GM10266 (cell line): ENCODE measurements at regions not wholly inside any gene's neighbourhood (a gene's known extent, or its start where the extent isn't known, plus 50 kb on each side); places are given as distances from the start of the nearest gene placed in this dataset.

Experiments used
- DNase-seq: peaks from one replicate; pipeline ENCODE4 v3.0.0; 2012; ENCODE audit errors: extremely low spot score
- TF ChIP-seq, protein P1 (sequence below): IDR thresholded peaks from 2 replicates; pipeline ENCODE4 v1.5.1; 2012; ENCODE audit warnings: mild to moderate bottlenecking, low read depth; ENCODE audit not compliant: control insufficient read depth, insufficient read depth; ENCODE audit errors: missing control alignments

DNA sequence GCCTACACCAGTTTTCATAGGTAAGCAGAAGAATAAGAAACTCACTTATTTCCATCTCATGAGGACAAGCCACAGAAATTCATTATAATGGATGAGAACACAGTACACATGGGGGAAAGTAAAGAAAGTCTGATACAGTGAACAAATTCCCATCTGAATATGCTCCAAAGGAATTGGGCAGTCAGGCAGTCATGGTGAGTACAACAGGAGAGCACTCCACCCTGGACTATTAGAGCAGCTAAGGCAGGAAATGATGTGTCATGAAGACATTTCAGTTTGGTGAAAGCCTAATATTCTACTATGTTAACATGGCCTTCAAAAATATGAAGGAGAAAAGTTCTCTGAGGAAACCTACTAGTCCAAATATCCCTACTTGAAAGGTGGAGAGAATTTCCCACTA is 92.0 kb upstream of the PRDX4 start:
- no peak for DNase-seq
- TF ChIP-seq, protein P1, sequence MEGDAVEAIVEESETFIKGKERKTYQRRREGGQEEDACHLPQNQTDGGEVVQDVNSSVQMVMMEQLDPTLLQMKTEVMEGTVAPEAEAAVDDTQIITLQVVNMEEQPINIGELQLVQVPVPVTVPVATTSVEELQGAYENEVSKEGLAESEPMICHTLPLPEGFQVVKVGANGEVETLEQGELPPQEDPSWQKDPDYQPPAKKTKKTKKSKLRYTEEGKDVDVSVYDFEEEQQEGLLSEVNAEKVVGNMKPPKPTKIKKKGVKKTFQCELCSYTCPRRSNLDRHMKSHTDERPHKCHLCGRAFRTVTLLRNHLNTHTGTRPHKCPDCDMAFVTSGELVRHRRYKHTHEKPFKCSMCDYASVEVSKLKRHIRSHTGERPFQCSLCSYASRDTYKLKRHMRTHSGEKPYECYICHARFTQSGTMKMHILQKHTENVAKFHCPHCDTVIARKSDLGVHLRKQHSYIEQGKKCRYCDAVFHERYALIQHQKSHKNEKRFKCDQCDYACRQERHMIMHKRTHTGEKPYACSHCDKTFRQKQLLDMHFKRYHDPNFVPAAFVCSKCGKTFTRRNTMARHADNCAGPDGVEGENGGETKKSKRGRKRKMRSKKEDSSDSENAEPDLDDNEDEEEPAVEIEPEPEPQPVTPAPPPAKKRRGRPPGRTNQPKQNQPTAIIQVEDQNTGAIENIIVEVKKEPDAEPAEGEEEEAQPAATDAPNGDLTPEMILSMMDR: no peak

DNA sequence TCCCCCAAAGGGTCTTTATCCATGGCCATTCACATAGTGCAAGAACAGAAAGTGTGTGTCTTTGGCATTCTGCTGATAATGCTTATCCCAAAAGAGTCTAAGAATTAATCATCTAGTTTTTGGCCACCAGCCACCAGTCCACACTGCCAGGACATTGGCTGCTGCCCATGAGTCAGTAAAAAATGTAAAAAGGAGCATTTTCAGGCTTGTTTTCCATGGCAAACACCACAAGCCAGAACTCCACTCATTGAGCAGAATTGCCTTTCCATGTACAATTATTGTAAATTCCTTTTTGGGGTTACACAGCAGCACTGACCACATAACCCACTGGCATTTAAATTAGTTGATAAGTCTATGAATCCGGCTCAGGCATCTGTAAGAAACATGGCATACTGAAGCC is 89.2 kb upstream of the PRDX4 start:
- no peak for DNase-seq
- TF ChIP-seq, protein P1: no peak

DNA sequence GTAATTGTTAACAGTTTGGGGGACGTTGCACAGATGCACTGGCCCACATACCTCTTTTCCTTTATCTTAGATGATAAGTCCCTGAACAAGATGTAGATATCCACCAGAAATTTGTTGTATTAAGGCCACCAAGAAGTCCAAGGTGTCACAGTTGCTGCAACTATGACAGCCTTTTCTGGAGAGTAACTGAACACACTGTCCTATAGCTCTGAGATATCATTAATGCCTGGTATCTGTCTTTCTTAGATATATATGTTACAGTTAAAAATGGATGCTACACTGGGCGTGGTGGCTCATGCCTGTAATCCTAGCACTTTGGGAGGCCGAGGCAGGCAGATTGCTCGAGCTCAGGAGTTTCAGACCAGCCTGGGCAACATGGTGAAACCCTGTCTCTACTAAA is 77.8 kb upstream of the PRDX4 start:
- no peak for DNase-seq
- TF ChIP-seq, protein P1: no peak

DNA sequence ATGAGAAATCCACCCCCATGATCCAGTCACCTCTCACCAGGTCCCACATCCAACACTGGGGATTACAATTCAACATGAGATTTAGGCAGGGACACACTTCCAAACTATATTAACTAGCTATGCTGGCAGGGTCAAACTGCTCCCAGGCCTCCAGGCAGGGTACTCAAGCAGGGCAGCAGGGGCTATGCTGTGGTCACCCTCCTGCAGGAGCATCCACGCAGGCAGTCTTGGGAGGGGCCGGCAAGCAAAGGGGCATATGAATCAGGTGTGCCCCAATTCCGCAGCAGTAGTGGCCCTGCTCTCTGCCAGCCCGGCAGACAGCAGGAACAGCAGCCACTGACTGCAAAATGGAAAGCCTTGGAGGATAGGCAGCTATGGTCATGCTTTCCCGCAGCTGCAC is 74.6 kb upstream of the PRDX4 start:
- no peak for DNase-seq
- TF ChIP-seq, protein P1: no peak

DNA sequence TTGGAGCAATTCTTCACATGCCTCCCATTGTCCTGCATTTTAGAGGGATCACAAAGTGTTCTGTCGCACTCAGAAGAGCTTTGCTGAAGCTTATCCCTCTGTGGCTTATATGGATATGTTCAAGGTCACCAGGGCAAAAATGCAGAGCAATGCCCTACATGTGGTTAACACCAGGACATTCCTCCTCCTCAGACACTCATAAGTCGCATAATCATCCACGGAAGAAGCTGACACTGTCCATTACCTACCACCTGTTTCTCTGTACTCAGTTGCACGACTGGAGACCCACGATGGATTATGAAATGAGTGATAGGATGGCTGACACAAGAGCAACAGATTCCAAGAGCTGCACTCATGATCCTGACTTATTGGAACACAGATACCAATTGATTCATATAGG is 68.7 kb upstream of the PRDX4 start:
- no peak for DNase-seq
- TF ChIP-seq, protein P1: no peak

DNA sequence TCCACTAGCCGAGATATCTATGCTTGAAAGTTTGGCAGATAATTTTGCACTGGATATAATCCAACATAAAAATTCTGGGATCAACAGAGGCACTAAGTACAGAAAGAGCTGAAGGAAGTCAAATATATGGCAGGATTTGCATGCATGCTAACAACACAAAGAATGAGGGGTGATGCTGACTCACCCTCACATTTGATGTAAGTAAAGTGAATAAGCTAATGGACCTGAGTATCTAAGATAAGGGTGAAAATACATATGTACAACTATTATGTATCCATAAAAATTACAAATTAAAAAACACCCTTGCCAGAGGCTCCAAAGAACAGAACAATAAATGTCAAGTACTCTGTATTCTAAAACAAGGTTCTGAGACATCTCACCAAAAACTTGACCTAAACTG is 63.8 kb upstream of the PRDX4 start:
- TF ChIP-seq, protein P1: no peak
- DNase-seq: no peak

DNA sequence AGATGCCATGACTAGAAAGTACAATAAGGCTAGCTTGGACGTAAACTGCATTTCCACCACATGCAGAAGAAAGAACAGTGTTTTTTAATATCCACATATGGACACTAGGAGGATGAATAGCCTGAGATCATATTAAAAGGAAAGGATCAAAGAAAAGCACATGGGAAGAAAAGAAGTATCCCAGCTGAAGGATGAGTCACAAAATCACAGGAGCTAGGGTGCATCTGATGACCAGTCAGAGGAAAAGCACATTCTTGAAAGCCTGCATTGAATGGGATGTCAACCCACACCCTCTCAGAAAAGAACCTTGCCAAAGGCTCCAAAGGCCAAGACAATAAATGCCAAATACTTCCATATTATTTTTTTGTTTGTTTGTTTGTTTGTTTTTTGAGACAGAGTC is 56.8 kb upstream of the PRDX4 start:
- DNase-seq: no peak
- TF ChIP-seq, protein P1: no peak
